Heart right ventricle (tissue), 16 donors: ENCODE measurements at regions not wholly inside any gene's neighbourhood (a gene's known extent, or its start where the extent isn't known, plus 50 kb on each side); places are given as distances from the start of the nearest gene placed in this dataset.

Experiments used
- ATAC-seq, 8 donors: fragments of 200-7000 bp; cut with Tn5 transposase; one replicate each; pipeline ENCODE4 v1.9.1; 2020; ENCODE audit warnings: mild to moderate bottlenecking in 8 of 8, moderate library complexity in 8 of 8, moderate number of reproducible peaks in 1 of 8
- DNase-seq, 2 donors: peaks; one replicate each; pipeline ENCODE4 v3.0.0-alpha.2; 2020
- H3K27ac ChIP-seq, 10 donors: fragments of 200-600 bp; sonication (generic) in 2 of 10; one replicate each; pipeline versions ENCODE4 v1.5.0 to v1.8.0; 2020 to 2022; ENCODE audit warnings: mild to moderate bottlenecking in 3 of 10
- H3K27me3 ChIP-seq, 7 donors: fragments of 200-600 bp; one replicate each; pipeline ENCODE4 v1.8.0; 2021 to 2022; ENCODE audit warnings: mild to moderate bottlenecking in 2 of 7
- H3K36me3 ChIP-seq, 9 donors: fragments of 200-600 bp; sonication (generic) in 1 of 9; one replicate each; pipeline versions ENCODE4 v1.5.0 to v1.8.0; 2020 to 2022; ENCODE audit warnings: mild to moderate bottlenecking in 2 of 9
- H3K4me1 ChIP-seq, 9 donors: fragments of 200-600 bp; sonication (generic) in 1 of 9; one replicate each; pipeline versions ENCODE4 v1.5.0 to v1.8.0; 2020 to 2022; ENCODE audit warnings: mild to moderate bottlenecking in 4 of 9
- H3K4me3 ChIP-seq, 10 donors: fragments of 200-600 bp; sonication (generic) in 2 of 10; one replicate each; pipeline versions ENCODE4 v1.5.0 to v1.8.0; 2020 to 2022; ENCODE audit warnings: mild to moderate bottlenecking in 7 of 10, moderate library complexity in 2 of 10
- H3K9me3 ChIP-seq, 11 donors: fragments of 200-600 bp in 10 of 11; sonication (generic) in 2 of 11; one replicate each; pipeline versions ENCODE4 v1.5.0 to v1.8.0; 2013 to 2022; ENCODE audit warnings: mild to moderate bottlenecking in 2 of 11, control low read depth in 1 of 11, moderate library complexity in 1 of 11
- WGBS, 2 donors: extraction: QIAGEN DNeasy Blood & Tissue Kit; methylation state at CpG; one replicate each; pipeline ENCODE4 v1.1.7; 2013; ENCODE audit warnings: inconsistent platforms in 1 of 2; 5-methylcytosine and 5-hydroxymethylcytosine counted together
- intact Hi-C, 10 donors: fragments of 100-400 bp; cut with DNase I; formaldehyde crosslinking; loops; one replicate each; pipeline versions ENCODE4 v1.11.1 to v1.14.2; 2022
- TF ChIP-seq, protein P1 (sequence below), 9 donors: fragments of 200-600 bp; sonication (generic) in 2 of 9; IDR thresholded peaks; one replicate each; pipeline versions ENCODE4 v1.5.0 to v1.8.0; 2021 to 2022; ENCODE audit warnings: antibody characterized with exemption in 9 of 9, mild to moderate bottlenecking in 5 of 9, moderate library complexity in 1 of 9
- donor health status: Arrhythmogenic right ventricular cardiomyopathy.
- donor health status: ischemic (EF 13 %, LVEDD 7.1; RV severe dilation, severe dysfunction).
- donor health status: healthy with polysubstance abuse.
- donor health status: DM: no; HTN: yes; CAD: no.
- donor health status: DM: no; HTN: no; CAD: no.
- donor health status: ischemic (EF 25% LVEDD 6.9; RV normal size, moderate dysfunction).
- donor health status: ischemic (EF 25% LVEDD 5.7; RV mildly dilated, moderate dysfunction).
- donor health status: healthy.
- donor health status: DM: yes; HTN: yes; CAD: no.
- donor health status: Ischemic cardiomyopathy.
- donor health status: ischemic (EF 35%, LVEDD 5.7; RV mildly dilated, moderate dysfunction).
- donor health status: nonischemic (EF 11% LVEDD 7.7; RV severe dilation, severe dysfunction).
- donor health status: DM: yes; HTN: yes; CAD: no.
- donor health status: PGD.
- donor health status: ischemic (EF 29% LVEDD 5.4; RV normal size, mild dysfunction).
- donor health status: nonischemic (EF 23%, LVEDD 6.1; RV moderate dilation, normal function).

DNA sequence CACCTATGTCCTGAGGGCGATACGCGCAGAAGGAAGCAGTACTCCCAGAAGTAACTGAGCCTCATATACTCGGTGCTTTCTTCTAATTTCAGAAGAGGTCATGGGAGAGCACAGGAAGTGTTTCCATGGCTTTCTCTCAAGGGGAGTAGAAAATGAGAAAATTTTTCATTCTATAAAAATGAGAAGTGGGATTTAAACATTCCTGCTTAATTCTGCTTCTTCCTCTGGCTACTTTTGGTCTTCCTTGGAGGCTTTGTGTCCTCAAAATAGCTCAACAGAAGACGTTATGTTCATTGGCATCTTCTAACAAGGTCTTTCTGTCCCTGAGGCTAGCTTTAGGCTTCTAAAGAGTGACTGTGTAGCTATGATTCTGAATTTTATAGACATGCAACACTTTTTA lies 497.0 kb downstream of the TDRD15 start:
- H3K27ac ChIP-seq, result no peak overlapping the region
- no peak overlapping the region for H3K4me3 ChIP-seq
- no peaks in the 10 kb centered on the region for H3K36me3 ChIP-seq
- peaks cover 0 to 3% (median 0%) of the 10 kb centered on the region in 11 donors for H3K9me3 ChIP-seq
- H3K4me1 ChIP-seq, result no peaks in the 10 kb centered on the region
- 65 to 71% methylated on average over 5 of the region's 5 CpGs for WGBS, 2 donors
- TF ChIP-seq, protein P1, sequence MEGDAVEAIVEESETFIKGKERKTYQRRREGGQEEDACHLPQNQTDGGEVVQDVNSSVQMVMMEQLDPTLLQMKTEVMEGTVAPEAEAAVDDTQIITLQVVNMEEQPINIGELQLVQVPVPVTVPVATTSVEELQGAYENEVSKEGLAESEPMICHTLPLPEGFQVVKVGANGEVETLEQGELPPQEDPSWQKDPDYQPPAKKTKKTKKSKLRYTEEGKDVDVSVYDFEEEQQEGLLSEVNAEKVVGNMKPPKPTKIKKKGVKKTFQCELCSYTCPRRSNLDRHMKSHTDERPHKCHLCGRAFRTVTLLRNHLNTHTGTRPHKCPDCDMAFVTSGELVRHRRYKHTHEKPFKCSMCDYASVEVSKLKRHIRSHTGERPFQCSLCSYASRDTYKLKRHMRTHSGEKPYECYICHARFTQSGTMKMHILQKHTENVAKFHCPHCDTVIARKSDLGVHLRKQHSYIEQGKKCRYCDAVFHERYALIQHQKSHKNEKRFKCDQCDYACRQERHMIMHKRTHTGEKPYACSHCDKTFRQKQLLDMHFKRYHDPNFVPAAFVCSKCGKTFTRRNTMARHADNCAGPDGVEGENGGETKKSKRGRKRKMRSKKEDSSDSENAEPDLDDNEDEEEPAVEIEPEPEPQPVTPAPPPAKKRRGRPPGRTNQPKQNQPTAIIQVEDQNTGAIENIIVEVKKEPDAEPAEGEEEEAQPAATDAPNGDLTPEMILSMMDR (IDR thresholded peaks at IDR 0.05), result no peak
- H3K27me3 ChIP-seq, result no peaks in the 10 kb centered on the region
- ATAC-seq (no peak), DNase-seq (no peak)
- intact Hi-C loops, result no loop called here

DNA sequence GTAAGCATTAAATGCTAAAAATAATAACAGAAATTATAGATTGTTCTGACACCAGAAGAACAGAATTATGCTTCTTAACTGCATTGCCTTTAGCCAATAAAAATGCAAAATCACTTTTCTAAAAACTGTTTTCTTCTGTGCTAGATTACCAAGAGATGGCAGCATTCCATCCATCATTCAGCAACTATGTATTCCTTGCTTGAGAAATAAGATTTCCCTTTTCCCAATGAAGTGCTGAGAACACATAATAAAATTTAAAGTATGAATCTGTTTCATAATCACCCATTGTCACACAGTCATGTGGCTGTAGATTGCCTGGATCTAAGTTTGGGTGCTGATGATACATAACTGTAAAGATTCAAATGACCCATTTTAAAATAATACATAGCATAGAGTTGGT lies 504.2 kb downstream of the TDRD15 start:
- no peak overlapping the region for H3K27ac ChIP-seq
- intact Hi-C loops, result no loop called here
- H3K4me3 ChIP-seq, result no peak overlapping the region
- no peaks in the 10 kb centered on the region for H3K36me3 ChIP-seq
- TF ChIP-seq, protein P1 (IDR thresholded peaks at IDR 0.05), result no peak
- no peaks in the 10 kb centered on the region for H3K27me3 ChIP-seq
- no peaks in the 10 kb centered on the region for H3K9me3 ChIP-seq
- ATAC-seq, result no peak
- DNase-seq, result no peak
- no peaks in the 10 kb centered on the region for H3K4me1 ChIP-seq

DNA sequence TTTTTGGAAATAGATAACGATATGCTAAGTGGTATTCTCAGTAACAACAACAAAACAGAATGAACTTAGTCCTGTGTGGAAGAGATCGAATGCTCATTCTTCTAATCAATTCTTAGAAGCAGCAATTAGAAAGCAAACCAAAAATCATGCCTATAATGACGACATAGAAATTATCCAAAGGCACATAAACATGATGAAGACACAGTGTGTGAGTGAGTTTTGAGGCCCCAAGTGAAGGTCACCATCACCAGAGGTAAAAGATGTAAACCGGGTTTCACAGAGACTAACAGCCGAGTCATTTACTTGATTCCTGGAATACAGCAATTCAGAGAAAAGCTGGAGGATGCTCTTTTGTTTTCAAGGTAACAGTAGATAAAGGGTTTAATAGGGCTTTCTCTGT lies 509.2 kb downstream of the TDRD15 start:
- H3K9me3 ChIP-seq, result no peaks in the 10 kb centered on the region
- no peak for DNase-seq
- 82 to 83% methylated on average over 5 of the region's 5 CpGs for WGBS, 2 donors
- H3K4me1 ChIP-seq, result no peaks in the 10 kb centered on the region
- intact Hi-C loops, result no loop called here
- ATAC-seq, result no peak
- H3K27me3 ChIP-seq, result no peaks in the 10 kb centered on the region
- H3K4me3 ChIP-seq, result no peak overlapping the region
- H3K36me3 ChIP-seq, result no peaks in the 10 kb centered on the region
- no peak overlapping the region for H3K27ac ChIP-seq
- TF ChIP-seq, protein P1 (IDR thresholded peaks at IDR 0.05), result no peak

DNA sequence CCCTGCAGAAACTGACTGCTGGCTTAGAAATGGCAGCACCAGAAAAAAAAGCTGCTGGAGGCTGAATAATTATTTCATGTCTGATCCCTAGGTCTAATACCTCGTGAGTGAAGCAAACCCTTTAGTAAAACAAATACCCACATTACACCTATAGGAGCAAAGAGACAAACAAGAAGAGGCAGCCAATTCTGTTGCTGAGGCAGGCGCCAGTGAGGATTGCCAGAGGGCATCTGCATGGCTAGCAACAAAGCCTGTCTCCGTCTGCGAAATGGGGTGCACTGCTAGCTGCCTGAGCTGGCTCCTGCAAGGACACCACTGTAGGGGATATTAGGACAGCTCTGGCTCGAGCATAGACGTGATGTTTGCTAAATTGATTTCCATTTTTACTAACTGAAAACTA lies 509.7 kb downstream of the TDRD15 start:
- ATAC-seq (no peak), DNase-seq (no peak)
- WGBS, 2 donors, result 59 to 66% methylated on average over 6 of the region's 6 CpGs

More for the DNA sequence above, 509.7 kb downstream of the TDRD15 start:
- Histone ChIP-seq H3K27ac (no peak overlapping the region), H3K9me3 (no peaks in the 10 kb centered on the region), H3K27me3 (no peaks in the 10 kb centered on the region), H3K36me3 (no peaks in the 10 kb centered on the region), H3K4me1 (no peaks in the 10 kb centered on the region), H3K4me3 (no peak overlapping the region)
- intact Hi-C loops, result no loop called here
- TF ChIP-seq, protein P1 (IDR thresholded peaks at IDR 0.05), result no peak
